Breast epithelium (tissue), 3 donors: ENCODE measurements at regions not wholly inside any gene's neighbourhood (a gene's known extent, or its start where the extent isn't known, plus 50 kb on each side); places are given as distances from the start of the nearest gene placed in this dataset.

ENCODE experiments used
- POLR2A ChIP-seq: fragments of 450-650 bp; IDR thresholded peaks from one replicate; pipeline ENCODE4 v1.6.1; 2016; ENCODE audit warnings: antibody characterized with exemption, mild to moderate bottlenecking, moderate library complexity
- TF ChIP-seq, protein P1 (sequence below), 3 donors: fragments of 450-650 bp; IDR thresholded peaks; one replicate each; pipeline ENCODE4 v1.5.1; 2016 to 2017; ENCODE audit warnings: antibody characterized with exemption in 3 of 3, mild to moderate bottlenecking in 3 of 3, moderate library complexity in 3 of 3

DNA sequence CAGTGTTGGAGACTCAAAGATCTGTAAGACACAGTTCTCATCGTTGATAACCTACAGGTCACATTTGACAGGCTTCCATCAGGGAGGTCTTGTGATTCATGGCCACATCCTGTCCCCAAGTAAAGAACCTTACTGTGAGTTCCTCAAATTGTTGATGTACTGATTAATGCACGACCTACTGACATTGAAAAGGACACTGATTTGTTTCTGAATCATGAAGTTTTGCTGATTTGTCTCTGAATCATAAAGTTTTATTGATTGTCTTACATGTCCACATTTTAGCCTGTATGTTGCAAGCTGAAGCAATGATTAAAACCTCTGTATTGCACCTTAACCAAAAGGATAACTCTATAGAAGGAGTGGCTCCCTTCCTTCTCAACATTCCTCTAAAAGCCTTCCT lies 476.3 kb upstream of the RUNX1 start:
- no peak for TF ChIP-seq POLR2A
- TF ChIP-seq, protein P1, sequence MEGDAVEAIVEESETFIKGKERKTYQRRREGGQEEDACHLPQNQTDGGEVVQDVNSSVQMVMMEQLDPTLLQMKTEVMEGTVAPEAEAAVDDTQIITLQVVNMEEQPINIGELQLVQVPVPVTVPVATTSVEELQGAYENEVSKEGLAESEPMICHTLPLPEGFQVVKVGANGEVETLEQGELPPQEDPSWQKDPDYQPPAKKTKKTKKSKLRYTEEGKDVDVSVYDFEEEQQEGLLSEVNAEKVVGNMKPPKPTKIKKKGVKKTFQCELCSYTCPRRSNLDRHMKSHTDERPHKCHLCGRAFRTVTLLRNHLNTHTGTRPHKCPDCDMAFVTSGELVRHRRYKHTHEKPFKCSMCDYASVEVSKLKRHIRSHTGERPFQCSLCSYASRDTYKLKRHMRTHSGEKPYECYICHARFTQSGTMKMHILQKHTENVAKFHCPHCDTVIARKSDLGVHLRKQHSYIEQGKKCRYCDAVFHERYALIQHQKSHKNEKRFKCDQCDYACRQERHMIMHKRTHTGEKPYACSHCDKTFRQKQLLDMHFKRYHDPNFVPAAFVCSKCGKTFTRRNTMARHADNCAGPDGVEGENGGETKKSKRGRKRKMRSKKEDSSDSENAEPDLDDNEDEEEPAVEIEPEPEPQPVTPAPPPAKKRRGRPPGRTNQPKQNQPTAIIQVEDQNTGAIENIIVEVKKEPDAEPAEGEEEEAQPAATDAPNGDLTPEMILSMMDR (IDR thresholded peaks at IDR 0.05) = no peak
